Omental fat pad (tissue), 3 donors: ENCODE measurements at regions not wholly inside any gene's neighbourhood (a gene's known extent, or its start where the extent isn't known, plus 50 kb on each side); places are given as distances from the start of the nearest gene placed in this dataset.

Experiments
- ATAC-seq: fragments of 150-250 bp; one replicate; pipeline ENCODE4 v1.9.1; 2016; ENCODE audit warnings: mild to moderate bottlenecking, moderate library complexity; ENCODE audit not compliant: low FRiP score
- DNase-seq: peaks from one replicate; pipeline ENCODE4 v3.0.0-alpha.2; 2019; ENCODE audit warnings: low spot score
- TF ChIP-seq, protein P1 (sequence below), 3 donors: fragments of 450-650 bp; IDR thresholded peaks; one replicate each; pipeline ENCODE4 v1.5.1; 2016 to 2017; ENCODE audit warnings: antibody characterized with exemption in 3 of 3, mild to moderate bottlenecking in 3 of 3, moderate library complexity in 2 of 3

DNA sequence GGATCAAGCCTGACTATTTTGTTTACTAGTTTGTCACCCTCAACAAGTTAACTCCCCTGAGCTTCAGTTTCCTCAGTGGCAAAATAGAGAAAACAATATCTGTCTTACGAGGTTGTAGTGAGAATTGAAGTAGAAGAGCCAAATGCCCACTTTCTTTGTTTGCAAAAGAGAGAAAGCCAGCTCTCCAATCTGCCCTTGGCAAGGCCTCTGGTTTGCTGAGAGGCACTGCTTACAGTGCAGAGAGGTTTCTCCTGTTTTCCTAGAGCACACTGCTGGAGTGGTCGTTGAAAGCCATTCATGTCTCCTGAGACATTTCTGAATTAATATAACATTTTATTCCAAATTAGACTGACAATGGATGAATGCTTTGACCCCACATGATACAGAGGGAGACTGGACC lies 260.5 kb upstream of the IGF1R start:
- TF ChIP-seq, protein P1, sequence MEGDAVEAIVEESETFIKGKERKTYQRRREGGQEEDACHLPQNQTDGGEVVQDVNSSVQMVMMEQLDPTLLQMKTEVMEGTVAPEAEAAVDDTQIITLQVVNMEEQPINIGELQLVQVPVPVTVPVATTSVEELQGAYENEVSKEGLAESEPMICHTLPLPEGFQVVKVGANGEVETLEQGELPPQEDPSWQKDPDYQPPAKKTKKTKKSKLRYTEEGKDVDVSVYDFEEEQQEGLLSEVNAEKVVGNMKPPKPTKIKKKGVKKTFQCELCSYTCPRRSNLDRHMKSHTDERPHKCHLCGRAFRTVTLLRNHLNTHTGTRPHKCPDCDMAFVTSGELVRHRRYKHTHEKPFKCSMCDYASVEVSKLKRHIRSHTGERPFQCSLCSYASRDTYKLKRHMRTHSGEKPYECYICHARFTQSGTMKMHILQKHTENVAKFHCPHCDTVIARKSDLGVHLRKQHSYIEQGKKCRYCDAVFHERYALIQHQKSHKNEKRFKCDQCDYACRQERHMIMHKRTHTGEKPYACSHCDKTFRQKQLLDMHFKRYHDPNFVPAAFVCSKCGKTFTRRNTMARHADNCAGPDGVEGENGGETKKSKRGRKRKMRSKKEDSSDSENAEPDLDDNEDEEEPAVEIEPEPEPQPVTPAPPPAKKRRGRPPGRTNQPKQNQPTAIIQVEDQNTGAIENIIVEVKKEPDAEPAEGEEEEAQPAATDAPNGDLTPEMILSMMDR (IDR thresholded peaks at IDR 0.05): no peak
- ATAC-seq: no peak
- no peak for DNase-seq

- DNase-seq (no peak), ATAC-seq (no peak)
- TF ChIP-seq, protein P1 (IDR thresholded peaks at IDR 0.05): no peak
These were observed 257.3 kb upstream of the IGF1R start for GRCh38 chr15:98390946-98391530.

GRCh38 chr15:98391568-98391967 lies 256.8 kb upstream of the IGF1R start:
- TF ChIP-seq, protein P1 (IDR thresholded peaks at IDR 0.05): no peak
- DNase-seq (no peak), ATAC-seq (no peak)

- TF ChIP-seq, protein P1 (IDR thresholded peaks at IDR 0.05): no peak
- no peak for DNase-seq
- ATAC-seq: no peak
These were observed 254.9 kb upstream of the IGF1R start for GRCh38 chr15:98393471-98393870.

DNA sequence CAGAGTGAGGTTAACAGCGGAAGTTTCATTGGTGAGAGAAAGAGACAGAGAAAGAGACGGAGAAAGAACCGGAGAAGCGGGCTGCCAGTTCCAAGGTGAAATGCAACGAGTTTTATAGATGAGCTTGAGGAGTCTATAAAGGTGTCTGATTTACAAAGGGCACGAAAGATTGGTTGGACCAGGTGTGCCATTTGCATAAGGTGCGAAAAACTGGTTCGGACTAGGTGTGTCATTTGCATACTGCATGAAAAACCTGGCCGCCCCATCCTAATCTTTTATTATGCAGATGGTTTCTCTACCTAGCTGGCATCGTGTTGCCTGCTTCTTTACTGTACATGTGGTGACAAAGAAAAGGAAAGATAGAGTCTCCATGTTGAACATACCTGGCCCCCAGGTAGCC lies 253.8 kb upstream of the IGF1R start:
- DNase-seq (no peak), ATAC-seq (no peak)
- TF ChIP-seq, protein P1 (IDR thresholded peaks at IDR 0.05): no peak

- TF ChIP-seq, protein P1 (IDR thresholded peaks at IDR 0.05): no peak
- DNase-seq (no peak), ATAC-seq (no peak)
These were observed 252.2 kb upstream of the IGF1R start for GRCh38 chr15:98395974-98396610.

- TF ChIP-seq, protein P1 (IDR thresholded peaks at IDR 0.05): no peak
- DNase-seq (no peak), ATAC-seq (no peak)
These were observed 250.9 kb upstream of the IGF1R start for GRCh38 chr15:98397419-98397818.
